HG03139 (cell line): ENCODE measurements at regions not wholly inside any gene's neighbourhood (a gene's known extent, or its start where the extent isn't known, plus 50 kb on each side); places are given as distances from the start of the nearest gene placed in this dataset.
"Not testable (repeated sequence)": the region's sequence is repeated elsewhere in the genome, so short reads cannot be mapped to it uniquely, and the experiment has no call there.

Experiments
- ATAC-seq: cut with Tn5 transposase; IDR thresholded peaks from one replicate; pipeline ENCODE4 v1.9.1; 2021; ENCODE audit not compliant: unreplicated experiment

DNA sequence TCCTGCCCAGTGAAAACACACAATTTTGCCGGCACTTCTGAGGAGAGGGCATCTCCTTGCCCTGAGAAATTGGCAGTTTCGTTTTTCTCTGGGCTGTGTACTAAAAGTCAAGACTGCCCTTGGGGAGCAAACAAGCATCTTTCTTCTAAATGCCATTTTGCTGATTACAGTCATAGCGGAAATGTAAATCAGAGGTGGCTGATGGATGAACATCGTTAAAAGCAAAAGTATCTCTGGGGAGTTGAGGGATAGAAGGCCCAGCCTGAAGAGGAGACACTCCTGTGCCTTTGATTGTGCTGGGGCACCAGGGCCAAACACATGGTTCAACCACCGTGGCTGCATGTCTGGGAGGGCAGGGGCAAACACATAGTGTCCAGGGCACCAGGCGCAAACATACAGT lies 49.8 kb downstream of the ABCC12 start:
- ATAC-seq, result no peak

DNA sequence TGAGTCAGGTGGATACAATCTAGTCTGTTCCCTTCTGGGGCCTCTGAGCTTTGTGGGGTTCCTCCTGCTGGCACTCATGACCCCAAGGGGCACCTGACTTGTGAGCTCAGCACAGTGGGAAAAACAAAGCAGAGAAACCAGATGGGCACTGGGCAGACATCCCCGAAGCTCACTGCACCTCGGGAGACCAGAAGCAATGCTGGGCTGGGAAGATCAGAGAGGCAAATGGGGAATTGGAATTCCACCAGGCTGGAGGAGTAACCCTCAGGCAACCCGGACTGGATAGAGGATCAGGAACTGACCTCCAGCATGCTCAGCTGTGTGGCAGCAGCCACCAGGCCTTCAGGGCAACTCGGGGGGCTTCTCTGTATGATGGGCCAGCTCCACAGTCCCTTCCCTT lies 50.3 kb downstream of the ABCC12 start:
- no peak for ATAC-seq

GRCh38 chr16:48103591-48103990 lies 52.2 kb downstream of the ABCC12 start:
- no peak for ATAC-seq

DNA sequence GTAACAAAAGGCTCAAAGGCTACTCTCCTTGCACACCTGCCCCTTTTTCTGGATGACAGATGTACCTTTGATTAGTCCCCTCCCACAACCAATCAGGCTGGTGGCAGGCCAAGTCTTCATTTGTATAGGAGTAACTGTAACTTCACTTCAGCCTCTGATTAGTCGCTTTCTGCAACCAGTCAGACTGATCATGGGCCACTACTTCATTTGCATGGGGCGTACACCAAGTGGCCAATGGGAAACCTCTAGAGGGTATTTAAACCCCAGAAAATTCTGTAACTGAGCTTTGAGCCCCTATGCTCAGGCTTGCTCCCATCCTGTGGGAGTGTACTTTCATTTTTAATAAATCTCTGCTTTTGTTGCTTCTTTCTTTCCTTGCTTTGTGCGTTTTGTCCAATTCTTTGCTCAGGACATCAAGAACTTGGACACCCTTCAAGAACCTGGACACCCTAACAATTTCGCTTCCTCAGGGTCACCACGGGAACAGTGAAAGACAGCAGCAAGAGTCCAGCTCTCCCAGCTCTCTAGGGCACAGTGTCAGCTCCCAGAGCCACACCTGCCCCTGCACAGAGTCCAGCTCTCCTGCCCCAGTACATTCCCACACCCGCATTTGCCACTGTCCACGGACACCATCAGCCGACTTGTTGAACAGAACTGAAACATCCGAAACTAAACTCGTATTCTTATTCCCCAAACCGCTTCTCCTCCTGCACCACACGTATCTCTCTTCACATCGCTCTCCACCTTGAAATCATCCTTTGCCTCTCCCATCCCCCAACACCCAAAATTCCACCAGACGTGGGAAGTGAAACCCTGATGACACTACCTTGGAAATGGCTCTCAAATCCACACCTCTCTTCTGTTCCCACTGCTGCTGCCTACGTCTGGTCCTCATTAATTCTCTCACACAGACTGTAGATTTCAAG lies 53.4 kb downstream of the ABCC12 start:
- no peak for ATAC-seq

DNA sequence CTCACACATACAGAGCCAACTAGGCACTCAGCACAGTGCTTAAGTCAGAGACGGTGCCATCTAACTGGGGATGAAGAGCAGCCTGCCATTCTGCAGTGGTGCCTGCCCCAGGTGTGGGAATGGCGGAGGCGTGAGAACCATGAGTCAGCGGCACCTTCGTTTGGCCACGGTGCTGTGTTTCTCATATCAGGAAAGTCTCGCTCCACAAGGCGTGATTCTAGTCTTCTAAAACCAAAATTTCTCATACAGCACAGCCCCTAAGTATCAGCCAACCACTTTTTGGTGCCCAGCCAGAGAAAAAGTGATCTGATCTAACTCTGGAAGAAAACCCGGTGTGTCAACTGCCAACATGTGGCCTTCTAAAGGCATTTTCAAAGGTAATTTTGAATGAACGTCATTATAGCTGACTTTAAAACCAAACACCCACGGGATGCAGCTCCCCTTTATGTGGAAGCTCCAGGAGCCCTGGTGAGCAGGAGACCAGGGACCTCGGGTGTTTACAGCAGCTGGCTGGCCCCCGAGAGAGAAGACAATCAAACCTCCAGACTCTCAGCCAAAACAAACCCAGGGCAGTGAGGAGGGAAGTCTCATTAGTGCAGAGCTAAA lies 54.6 kb downstream of the ABCC12 start:
- ATAC-seq, result no peak

DNA sequence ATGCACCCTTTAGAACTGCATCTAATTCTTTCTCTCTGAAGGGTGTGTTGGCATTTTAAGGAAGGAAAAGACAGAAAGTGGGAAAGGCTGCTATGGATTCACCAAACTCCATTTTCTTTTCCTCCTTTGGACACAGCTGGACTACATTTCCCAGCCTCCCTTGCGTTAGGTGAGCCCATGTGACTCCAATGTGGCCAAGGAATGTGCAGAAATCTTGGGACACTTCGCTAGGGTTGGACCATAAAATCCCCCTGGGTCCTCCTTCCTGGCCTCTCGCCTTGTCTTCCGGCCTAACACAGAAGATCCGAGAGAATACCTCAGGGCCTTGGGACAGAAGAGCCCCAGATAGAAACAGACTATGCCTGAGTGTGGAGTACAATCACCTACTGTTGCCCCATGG lies 56.3 kb downstream of the ABCC12 start:
- no peak for ATAC-seq

GRCh38 chr16:48098472-48098871 lies 57.3 kb downstream of the ABCC12 start:
- no peak for ATAC-seq

DNA sequence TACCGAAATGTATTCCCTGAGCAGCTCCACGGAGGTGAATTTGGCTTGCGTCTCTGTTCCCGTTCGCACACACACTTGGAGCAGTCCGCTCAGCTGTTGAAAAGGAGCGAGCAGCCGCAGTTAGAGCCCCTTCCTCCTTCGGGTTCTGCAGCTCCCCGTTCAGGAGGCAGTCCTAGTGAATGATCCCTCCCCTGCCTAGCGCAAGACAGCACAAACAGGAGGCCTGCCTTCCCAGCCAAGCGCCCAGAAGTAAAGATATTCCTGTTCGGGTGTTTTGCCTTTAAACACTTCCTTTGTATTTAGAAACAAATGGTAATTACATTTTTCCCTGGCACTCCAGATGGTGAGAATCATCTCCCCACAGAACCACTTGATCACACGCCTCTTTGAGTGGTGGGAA lies 64.7 kb downstream of the ABCC12 start:
- ATAC-seq, result no peak

- ATAC-seq, result no peak
Observed at GRCh38 chr16:48089053-48089792, 66.6 kb downstream of the ABCC12 start.

DNA sequence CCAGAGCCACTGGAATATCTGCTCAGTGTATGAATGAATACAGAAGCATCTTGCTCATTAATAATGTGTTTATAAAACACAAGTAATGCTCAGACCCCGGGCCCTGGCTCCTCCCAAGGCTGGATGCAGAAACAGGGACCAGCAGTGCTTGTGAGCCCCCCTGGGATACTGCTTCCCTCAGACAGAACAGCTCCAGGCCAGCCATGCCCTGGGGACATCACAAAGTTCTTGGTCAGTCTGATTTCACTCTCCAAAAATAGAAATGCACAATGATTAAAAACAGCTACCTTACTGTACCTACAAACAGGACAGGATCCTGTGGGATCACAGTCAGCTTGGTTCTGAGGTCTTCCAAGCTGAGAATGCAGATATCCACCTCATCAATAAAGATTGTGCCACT lies 68.2 kb downstream of the ABCC12 start:
- ATAC-seq, result no peak

DNA sequence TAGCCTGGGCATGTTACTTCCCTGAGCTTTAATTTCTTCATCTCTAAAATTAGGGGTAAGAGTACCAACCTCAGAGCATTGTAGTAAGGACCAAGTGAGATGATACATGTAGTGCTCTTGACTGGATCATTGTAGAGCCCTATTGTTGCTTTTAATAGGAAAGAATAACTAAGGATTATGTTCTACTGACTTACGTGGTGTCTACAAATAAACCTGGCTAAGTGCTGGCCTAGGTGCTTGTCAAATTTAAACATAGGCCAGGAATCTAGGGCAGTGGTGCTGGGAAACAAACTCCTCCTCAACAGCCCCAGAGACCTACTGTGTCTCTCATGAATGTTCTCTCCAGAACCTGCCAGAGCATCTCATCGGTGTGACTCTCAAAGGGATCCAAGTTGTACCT lies 69.4 kb downstream of the ABCC12 start:
- no peak for ATAC-seq

- ATAC-seq, result no peak
Observed at GRCh38 chr16:48085729-48086128, 70.1 kb downstream of the ABCC12 start.

GRCh38 chr16:48084826-48085225 lies 71.0 kb downstream of the ABCC12 start:
- no peak for ATAC-seq

DNA sequence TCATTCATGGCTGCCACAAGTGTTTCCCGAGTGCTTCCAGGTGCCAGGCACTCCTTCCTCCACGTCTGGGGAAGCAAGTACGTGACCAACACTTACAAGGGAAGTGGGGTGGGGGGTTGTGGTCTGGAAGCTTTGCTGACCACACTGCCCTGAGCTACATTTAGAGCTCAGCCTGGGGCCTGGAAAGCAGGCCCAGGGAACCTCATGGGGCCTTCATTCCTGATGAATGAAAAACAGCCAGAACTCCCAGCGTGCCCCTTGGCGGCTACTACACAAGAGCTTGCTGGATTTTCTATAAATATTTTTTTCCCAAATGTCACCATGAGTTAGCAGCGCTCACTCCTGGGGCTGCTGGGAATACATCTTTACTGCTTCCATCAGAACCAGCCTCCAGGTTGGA lies 73.3 kb downstream of the ABCC12 start:
- ATAC-seq, result no peak

GRCh38 chr16:48081656-48082055 lies 74.1 kb downstream of the ABCC12 start:
- no peak for ATAC-seq

- no peak for ATAC-seq
Observed at GRCh38 chr16:48076455-48077012, 79.3 kb downstream of the ABCC12 start.

GRCh38 chr16:48075398-48075797 lies 80.4 kb downstream of the ABCC12 start:
- ATAC-seq, result no peak

DNA sequence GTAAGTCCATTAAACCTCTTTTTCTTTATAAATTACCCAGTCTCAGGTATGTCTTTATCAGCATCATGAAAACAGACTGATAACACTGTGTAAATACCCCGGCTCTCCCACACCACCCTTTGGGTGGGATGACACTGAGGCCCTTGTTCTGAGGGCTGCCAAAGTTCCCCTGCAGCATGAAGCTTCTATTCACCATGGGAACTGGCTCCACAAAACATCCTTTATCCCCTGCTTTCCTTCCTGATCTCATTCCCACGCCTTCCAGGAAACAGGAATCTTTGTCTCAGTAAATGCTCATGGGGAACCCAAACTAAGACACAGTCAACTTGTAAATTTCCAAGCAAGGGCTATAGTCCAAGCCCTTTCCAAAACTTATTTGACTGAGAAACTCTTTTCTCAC lies 88.4 kb downstream of the ABCC12 start:
- no peak for ATAC-seq

- no peak for ATAC-seq
Observed at GRCh38 chr16:48064971-48065370, 90.8 kb downstream of the ABCC12 start.

- no peak for ATAC-seq
Observed at GRCh38 chr16:48062681-48063080, 93.1 kb downstream of the ABCC12 start.

DNA sequence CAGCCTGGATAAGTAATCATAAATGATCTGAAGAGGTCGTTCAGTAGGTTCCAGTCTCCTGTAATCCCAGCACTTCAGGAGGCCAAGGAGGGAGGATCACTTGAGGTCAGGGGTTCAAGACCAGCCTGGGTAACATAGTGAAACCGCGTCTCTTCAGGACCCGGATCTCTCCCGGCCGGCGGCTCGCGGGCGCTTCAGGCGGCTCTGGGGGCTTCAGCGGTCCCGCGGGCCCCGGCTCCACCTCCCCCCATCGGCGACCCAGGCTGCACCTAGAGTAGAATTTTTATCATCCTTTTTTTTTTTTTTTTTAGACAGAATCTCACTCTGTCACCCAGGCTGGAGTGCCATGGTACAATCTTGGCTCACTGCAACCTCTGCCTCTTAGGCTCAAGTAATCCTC lies 95.9 kb downstream of the ABCC12 start:
- no peak for ATAC-seq

DNA sequence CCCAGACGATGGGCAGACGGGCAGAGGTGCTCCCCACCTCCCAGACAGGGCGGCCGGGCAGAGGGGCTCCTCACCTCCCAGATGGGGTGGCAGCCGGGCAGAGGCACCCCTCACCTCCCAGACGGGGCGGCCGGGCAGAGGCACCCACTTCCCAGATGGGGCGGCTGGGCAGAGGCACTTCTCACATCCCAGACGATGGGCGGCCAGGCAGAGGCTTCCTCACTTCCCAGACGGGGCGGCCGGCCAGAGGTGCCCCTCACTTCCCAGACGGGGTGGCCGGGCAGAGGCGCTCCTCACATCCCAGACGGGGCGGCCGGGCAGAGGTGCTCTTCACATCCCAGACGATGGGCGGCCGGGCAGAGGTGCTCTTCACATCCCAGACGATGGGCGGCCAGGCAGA lies 96.6 kb downstream of the ABCC12 start:
- ATAC-seq, result not testable (repeated sequence)
